KOPT-K1 (cell line): ENCODE measurements at regions not wholly inside any gene's neighbourhood (a gene's known extent, or its start where the extent isn't known, plus 50 kb on each side); places are given as distances from the start of the nearest gene placed in this dataset.
"Not testable (repeated sequence)": the region's sequence is repeated elsewhere in the genome, so short reads cannot be mapped to it uniquely, and the experiment has no call there.

Experiments used
- H3K27ac ChIP-seq: fragments of 200-600 bp; sonication (generic); 2 replicates; pipeline ENCODE4 v1.5.1; 2016; ENCODE audit warnings: antibody characterized with exemption, mild to moderate bottlenecking, low read depth, low read length; ENCODE audit not compliant: poor library complexity, severe bottlenecking
- H3K36me3 ChIP-seq: fragments of 200-600 bp; sonication (generic); 2 replicates; pipeline ENCODE4 v1.5.1; 2017; ENCODE audit warnings: antibody characterized with exemption, mild to moderate bottlenecking, low read length, moderate library complexity; ENCODE audit not compliant: insufficient read depth
- H3K9me3 ChIP-seq: fragments of 200-600 bp; sonication (generic); 2 replicates; pipeline ENCODE4 v1.5.1; 2017; ENCODE audit warnings: antibody characterized with exemption, low read length, mild to moderate bottlenecking; ENCODE audit not compliant: insufficient read depth, poor library complexity, severe bottlenecking

GRCh38 chr15:96472681-96473080, 142.2 kb downstream of the NR2F2 start:
- Histone ChIP-seq H3K27ac (no peak overlapping the region), H3K36me3 (no peaks in the 10 kb centered on the region)

GRCh38 chr15:96473556-96473955, 143.1 kb downstream of the NR2F2 start:
- Histone ChIP-seq H3K9me3 (no peaks in the 10 kb centered on the region), H3K36me3 (no peaks in the 10 kb centered on the region), H3K27ac (no peak overlapping the region)

More at GRCh38 chr15:96472681-96473080, 142.2 kb downstream of the NR2F2 start:
- no peaks in the 10 kb centered on the region for H3K9me3 ChIP-seq

DNA sequence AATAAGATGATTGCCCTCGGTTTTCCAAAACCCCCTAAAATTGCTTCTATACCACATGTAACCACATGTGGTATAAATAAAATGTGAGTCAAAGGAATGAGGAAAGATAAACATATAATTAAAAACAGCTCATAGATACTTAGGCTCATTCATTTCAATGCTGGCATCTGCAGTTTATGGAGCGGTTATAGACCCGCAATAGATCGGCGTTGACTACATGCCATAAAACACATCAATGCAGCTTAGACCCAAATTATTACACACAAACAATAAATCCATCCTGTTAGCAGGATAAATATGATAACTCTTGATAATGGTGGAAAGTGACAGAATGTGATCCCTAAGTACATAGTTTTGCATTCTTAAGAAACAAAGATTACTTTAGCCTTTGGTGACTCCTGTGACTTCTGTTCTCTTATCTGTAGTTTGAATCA, 143.7 kb downstream of the NR2F2 start:
- Histone ChIP-seq H3K9me3 (no peaks in the 10 kb centered on the region), H3K36me3 (no peaks in the 10 kb centered on the region), H3K27ac (no peak overlapping the region)

DNA sequence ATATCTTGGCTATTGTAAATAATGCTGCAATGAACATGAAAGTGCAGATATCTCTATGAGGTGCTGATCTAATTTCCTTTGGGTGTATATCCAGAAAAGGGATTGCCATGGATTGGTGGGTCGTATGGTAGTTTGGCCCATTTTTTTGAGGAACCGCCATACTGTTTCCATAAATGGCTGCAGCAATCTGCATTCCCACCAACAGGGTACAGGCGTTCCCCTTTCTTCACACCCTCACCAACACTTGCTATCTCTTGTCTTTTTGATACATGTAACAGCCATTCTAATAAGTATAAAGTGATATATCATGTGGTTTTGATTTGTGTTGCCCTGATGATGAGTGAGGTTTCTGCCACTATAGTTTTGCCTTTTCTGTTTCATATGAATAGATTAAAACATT, 146.7 kb downstream of the NR2F2 start:
- no peaks in the 10 kb centered on the region for H3K9me3 ChIP-seq
- H3K27ac ChIP-seq = no peak overlapping the region

DNA sequence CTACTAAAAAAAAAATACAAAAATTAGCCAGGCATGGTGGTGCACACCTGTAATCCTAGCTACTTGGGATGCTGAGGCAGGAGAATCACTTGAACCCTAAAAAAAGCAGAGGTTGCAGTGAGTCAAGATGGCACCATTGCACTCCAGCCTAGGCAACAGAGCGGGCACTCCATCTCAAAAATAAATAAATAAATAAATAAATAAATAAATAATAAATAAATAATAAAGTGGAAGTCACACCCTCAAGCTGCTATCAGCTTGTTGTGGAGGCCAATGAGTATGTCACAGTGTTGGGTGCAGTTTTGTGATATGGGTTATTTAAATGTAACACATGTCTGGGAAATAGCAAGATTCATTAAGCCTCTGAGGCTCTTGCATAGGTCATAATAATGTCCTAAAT, 153.9 kb downstream of the NR2F2 start:
- not testable (repeated sequence) for H3K27ac ChIP-seq, H3K9me3 ChIP-seq, H3K36me3 ChIP-seq

More for the DNA sequence above, 146.7 kb downstream of the NR2F2 start:
- no peaks in the 10 kb centered on the region for H3K36me3 ChIP-seq

GRCh38 chr15:96484830-96485229, 154.3 kb downstream of the NR2F2 start:
- Histone ChIP-seq H3K9me3 (no peaks in the 10 kb centered on the region), H3K27ac (no peak overlapping the region), H3K36me3 (no peaks in the 10 kb centered on the region)

DNA sequence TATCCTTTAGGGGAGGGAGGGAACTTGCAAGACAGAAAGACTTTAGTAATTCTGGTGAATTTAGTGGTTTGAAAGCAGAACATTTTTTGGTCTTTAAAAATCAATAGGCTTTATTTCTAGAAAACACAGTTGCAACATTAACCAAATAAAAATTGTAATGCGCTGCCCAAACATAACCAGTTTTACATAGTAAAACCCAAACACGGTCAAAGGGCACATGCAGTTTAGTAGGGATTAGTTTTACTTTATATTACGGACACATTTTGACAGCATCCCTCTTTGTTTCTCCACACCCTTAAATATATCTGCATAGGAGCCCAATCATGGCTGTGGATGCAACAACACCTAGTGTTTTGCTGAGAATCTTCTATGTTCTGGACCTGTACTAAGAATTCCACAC, 156.7 kb downstream of the NR2F2 start:
- no peak overlapping the region for H3K27ac ChIP-seq
- H3K9me3 ChIP-seq = no peaks in the 10 kb centered on the region
- no peaks in the 10 kb centered on the region for H3K36me3 ChIP-seq

GRCh38 chr15:96491066-96491699, 160.7 kb downstream of the NR2F2 start:
- H3K9me3 ChIP-seq, H3K27ac ChIP-seq, H3K36me3 ChIP-seq: not testable (repeated sequence)

DNA sequence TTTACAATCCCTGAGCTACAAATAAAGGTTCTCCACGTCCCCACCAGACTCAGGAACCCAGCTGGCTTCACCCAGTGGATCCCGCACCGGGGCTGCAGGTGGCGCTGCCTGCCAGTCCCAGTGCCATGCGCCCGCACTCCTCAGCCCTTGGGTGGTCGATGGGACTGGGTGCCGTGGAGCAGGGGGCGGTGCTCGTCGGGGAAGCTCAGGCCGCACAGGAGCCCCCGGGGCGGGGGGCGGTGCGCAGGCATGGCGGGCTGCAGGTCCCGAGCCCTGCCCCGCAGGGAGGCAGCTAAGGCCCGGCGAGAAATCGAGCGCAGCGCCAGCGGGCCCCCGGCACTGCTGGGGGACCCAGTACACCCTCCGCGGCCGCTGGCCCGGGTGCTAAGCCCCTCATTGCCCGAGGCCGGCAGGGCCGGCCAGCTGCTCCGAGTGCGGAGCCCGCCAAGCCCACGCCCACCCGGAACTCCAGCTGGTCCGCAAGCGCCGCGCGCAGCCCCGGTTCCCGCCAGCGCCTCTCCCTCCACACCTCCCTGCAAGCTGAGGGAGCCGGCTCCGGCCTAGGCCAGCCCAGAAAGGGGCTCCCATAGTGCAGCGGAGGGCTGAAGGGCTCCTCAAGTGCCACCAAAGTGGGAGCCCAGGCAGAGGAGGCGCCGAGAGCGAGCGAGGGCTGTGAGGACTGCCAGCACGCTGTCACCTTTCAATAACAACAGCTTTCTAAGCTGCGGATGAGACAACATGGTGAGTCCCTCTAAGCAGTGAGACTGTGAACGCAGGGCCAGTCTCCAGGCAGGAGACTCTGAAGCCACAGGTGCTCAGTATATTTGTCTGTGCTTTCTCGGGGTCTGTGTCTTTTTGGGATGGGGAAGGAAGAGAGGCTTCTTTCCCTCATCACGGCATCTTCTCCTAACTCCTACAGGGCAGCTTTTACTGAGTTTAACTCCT, 161.5 kb downstream of the NR2F2 start:
- H3K36me3 ChIP-seq, H3K27ac ChIP-seq, H3K9me3 ChIP-seq: not testable (repeated sequence)

DNA sequence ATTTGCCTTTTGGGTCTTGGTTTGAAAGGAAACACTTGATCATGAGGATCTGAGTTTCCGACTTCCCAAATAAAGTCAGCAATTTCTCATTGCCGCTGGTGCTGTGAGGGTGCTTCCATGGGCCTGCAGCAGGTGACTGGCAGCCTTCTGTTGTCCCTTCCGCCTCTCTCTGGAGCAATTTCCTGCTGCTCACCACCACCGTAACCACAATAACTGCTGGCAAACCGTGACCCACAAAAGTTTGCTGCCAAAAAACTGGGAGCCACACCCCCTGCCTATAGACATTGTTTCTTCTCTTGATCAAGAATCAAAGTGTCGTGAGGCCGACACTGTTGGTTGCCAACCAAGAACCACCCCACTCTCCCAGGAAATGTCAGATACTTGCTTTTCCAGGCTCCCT, 164.0 kb downstream of the NR2F2 start:
- no peak overlapping the region for H3K27ac ChIP-seq
- no peaks in the 10 kb centered on the region for H3K36me3 ChIP-seq
- no peaks in the 10 kb centered on the region for H3K9me3 ChIP-seq

DNA sequence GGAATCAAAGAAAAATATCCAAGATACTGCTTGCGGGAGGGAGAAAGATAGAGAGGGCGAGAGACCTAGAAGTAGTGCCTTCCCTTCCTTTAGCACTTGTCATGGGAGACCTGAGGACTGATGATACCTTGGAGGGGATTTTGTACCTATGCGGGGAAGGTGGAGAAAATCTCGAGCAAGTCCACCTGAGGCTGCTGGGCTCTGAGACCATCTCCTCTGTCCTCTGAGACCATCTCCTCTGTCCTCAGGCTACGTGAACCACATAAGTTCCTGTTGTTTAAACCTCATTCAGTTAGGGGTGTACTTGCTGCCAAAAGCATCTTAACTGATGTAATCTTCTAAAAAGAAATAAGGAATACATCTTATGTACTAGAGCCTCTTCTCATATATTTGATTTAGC, 164.9 kb downstream of the NR2F2 start:
- Histone ChIP-seq H3K9me3 (no peaks in the 10 kb centered on the region), H3K36me3 (no peaks in the 10 kb centered on the region), H3K27ac (no peak overlapping the region)

GRCh38 chr15:96497951-96498350, 167.5 kb downstream of the NR2F2 start:
- H3K36me3 ChIP-seq = no peaks in the 10 kb centered on the region
- H3K9me3 ChIP-seq = no peaks in the 10 kb centered on the region
- H3K27ac ChIP-seq = no peak overlapping the region

GRCh38 chr15:96500508-96500907, 170.0 kb downstream of the NR2F2 start:
- no peaks in the 10 kb centered on the region for H3K9me3 ChIP-seq
- H3K36me3 ChIP-seq = no peaks in the 10 kb centered on the region
- H3K27ac ChIP-seq = no peak overlapping the region

DNA sequence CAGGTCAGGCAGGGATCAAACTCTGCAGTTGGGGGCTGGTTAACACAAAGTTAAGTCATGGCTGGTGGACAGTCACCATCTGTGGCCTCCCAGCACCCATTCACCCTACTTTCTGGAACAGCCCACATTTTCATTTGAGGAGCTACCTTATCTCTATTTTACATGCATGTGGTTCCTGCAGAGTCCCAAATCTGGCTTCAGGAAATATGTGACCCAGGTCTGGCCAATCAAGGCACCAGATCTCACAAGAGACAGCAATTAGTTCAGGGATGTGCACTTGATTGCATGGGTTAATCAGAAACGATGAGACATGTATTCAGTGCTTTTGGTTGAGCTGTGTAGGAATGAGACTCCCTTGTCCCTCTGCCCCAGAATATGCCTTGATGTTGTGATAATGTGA, 170.9 kb downstream of the NR2F2 start:
- no peaks in the 10 kb centered on the region for H3K9me3 ChIP-seq
- H3K27ac ChIP-seq = no peak overlapping the region
- no peaks in the 10 kb centered on the region for H3K36me3 ChIP-seq

DNA sequence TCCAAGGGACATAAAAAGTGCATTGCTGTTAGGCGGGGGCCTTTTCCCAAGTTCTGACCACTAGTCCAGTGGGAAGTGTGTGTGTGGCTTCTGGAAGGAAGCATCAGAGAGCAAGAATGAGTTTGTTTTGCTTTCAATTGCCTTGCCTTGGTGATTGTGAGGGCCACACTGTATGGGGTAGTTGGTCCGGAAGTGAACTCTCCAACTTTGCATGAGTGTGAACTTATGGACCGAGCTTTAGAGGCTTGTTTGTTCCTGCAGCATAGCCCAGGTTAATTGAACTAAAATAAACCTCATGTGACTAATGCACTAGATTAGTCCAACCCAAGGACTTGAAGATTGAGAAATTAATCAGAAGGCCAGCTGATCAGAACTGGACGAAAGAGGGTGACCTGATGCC, 171.7 kb downstream of the NR2F2 start:
- H3K9me3 ChIP-seq = no peaks in the 10 kb centered on the region
- no peak overlapping the region for H3K27ac ChIP-seq
- H3K36me3 ChIP-seq = no peaks in the 10 kb centered on the region

DNA sequence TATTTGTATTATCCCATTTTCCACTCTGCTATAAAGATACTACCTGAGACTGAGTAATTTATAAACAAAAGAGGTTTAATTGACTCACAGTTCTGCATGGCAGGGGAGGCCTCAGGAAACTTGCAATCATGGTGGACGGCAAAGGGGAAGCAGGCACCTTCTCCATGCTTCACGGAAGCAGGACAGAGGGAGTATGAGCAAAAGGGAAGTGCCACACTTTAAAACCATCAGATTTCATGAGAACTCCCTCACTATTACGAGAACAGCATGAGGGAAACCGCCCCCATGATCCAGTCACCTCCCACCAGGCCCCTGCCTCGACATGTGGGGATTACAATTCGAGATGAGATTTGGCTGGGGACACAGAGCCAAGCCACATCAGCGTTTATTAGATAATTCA, 172.8 kb downstream of the NR2F2 start:
- no peaks in the 10 kb centered on the region for H3K9me3 ChIP-seq
- H3K36me3 ChIP-seq = no peaks in the 10 kb centered on the region
- no peak overlapping the region for H3K27ac ChIP-seq
